ENCODE measurements at regions not wholly inside any gene's neighbourhood (a gene's known extent, or its start where the extent isn't known, plus 50 kb on each side); places are given as distances from the start of the nearest gene placed in this dataset.

- TF ChIP-seq SOX5 (CRISPR knock-in tag; IDR thresholded peaks at IDR 0.05; ENCODE audit: borderline replicate concordance), result peak; percentile 75; the same call in 1 of the 2 replicates
- TF ChIP-seq ZNF775 (CRISPR knock-in tag; IDR thresholded peaks at IDR 0.05; ENCODE audit: borderline replicate concordance), result no peak
- TF ChIP-seq ZNF510 (CRISPR knock-in tag; IDR thresholded peaks at IDR 0.05; ENCODE audit: low read depth), result no peak
- TF ChIP-seq TGIF2 (CRISPR knock-in tag; IDR thresholded peaks at IDR 0.05), result no peak
- no peak for TF ChIP-seq DRAP1 (CRISPR knock-in tag; IDR thresholded peaks at IDR 0.05)
- TF ChIP-seq MED8 (CRISPR knock-in tag; IDR thresholded peaks at IDR 0.05; ENCODE audit: insufficient replicate concordance), result no peak
- no peak for TF ChIP-seq GFI1 (CRISPR knock-in tag; IDR thresholded peaks at IDR 0.05; ENCODE audit: borderline replicate concordance)
- TF ChIP-seq MAFG (CRISPR knock-in tag; IDR thresholded peaks at IDR 0.05), result no peak
- TF ChIP-seq LBX2 (CRISPR knock-in tag; IDR thresholded peaks at IDR 0.05; ENCODE audit: borderline replicate concordance), result no peak
- TF ChIP-seq CTCF (CRISPR knock-in tag; IDR thresholded peaks at IDR 0.05), result no peak
- 0 out of 2 replicates have a peak, but pooled peaks have one; percentile 44 for TF ChIP-seq POGZ (CRISPR knock-in tag; IDR thresholded peaks at IDR 0.05)
- TF ChIP-seq TEAD3 (CRISPR knock-in tag; optimal IDR thresholded peaks at IDR 0.05; ENCODE audit: borderline replicate concordance), result peak; percentile 51
- TF ChIP-seq ZBTB26 (CRISPR knock-in tag; IDR thresholded peaks at IDR 0.05; ENCODE audit: borderline replicate concordance), result no peak
- no peak for TF ChIP-seq ZNF678 (CRISPR knock-in tag; IDR thresholded peaks at IDR 0.05)
- peak; percentile 98 for TF ChIP-seq ZBTB39 (CRISPR knock-in tag; IDR thresholded peaks at IDR 0.05)
- TF ChIP-seq ZNF513 (CRISPR knock-in tag; conservative IDR thresholded peaks at IDR 0.05), result no peak
- TF ChIP-seq CEBPB (IDR thresholded peaks at IDR 0.05; ENCODE audit: borderline replicate concordance, low read depth, low read length), result peak; percentile 67; the same call in 1 of the 2 replicates
- no peak for TF ChIP-seq NFYC (CRISPR knock-in tag; IDR thresholded peaks at IDR 0.05)
- no peak for TF ChIP-seq RNF219 (CRISPR knock-in tag; IDR thresholded peaks at IDR 0.05)
Measured at GRCh38 chr1:94298861-94299260, 61.5 kb upstream of the ARHGAP29 start (continued).

Measured in HepG2 (cell line).